Prostate gland (tissue), 2 donors: ENCODE measurements at regions not wholly inside any gene's neighbourhood (a gene's known extent, or its start where the extent isn't known, plus 50 kb on each side); places are given as distances from the start of the nearest gene placed in this dataset.

Experiments
- POLR2A ChIP-seq: fragments of 450-650 bp; IDR thresholded peaks from one replicate; pipeline ENCODE4 v1.6.1; 2016; ENCODE audit warnings: antibody characterized with exemption, mild to moderate bottlenecking
- POLR2AphosphoS5 ChIP-seq: sonication (generic); formaldehyde crosslinking; IDR thresholded peaks from one replicate; pipeline ENCODE4 v1.6.1; 2017; ENCODE audit warnings: antibody characterized with exemption
- TF ChIP-seq, protein P1 (sequence below), 4 experiments: fragments of 200-600 bp in 2 of 4; fragments of 450-650 bp in 2 of 4; sonication (generic) in 2 of 4; IDR thresholded peaks; 1 replicate in 3 of 4; 2 replicates in 1 of 4; pipeline ENCODE4 v1.5.1; 2016 to 2019; ENCODE audit warnings: antibody characterized with exemption in 4 of 4, mild to moderate bottlenecking in 2 of 4, moderate library complexity in 2 of 4

DNA sequence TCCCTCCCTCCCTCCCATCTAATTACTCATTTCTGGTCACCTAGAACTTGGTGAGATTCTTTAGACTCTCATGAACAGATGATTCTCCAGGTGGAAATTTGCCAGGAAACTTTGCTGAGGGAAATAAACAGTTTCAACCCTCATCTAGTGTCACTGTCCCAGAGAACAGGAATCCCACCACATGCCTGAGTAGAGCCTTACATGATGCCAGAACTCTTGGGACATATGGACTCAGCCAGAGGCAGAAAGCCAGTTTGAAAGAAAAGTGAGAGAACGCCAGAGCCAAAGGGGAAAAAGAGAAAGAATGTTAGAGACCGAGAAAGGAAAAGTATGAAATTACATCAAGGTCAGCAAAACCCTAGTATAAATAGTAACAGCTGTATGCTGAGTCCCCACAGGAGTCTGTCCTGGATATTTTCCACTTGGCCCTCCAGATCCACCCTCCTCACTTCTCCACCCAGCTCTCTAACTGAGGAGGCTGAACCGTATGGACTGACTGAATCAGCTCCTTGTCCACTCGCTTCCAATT, 127.5 kb upstream of the COL21A1 start:
- TF ChIP-seq, protein P1, sequence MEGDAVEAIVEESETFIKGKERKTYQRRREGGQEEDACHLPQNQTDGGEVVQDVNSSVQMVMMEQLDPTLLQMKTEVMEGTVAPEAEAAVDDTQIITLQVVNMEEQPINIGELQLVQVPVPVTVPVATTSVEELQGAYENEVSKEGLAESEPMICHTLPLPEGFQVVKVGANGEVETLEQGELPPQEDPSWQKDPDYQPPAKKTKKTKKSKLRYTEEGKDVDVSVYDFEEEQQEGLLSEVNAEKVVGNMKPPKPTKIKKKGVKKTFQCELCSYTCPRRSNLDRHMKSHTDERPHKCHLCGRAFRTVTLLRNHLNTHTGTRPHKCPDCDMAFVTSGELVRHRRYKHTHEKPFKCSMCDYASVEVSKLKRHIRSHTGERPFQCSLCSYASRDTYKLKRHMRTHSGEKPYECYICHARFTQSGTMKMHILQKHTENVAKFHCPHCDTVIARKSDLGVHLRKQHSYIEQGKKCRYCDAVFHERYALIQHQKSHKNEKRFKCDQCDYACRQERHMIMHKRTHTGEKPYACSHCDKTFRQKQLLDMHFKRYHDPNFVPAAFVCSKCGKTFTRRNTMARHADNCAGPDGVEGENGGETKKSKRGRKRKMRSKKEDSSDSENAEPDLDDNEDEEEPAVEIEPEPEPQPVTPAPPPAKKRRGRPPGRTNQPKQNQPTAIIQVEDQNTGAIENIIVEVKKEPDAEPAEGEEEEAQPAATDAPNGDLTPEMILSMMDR (IDR thresholded peaks at IDR 0.05): no peak
- no peak for TF ChIP-seq POLR2A
- no peak for TF ChIP-seq POLR2AphosphoS5
